Loucy (cell line): ENCODE measurements at regions not wholly inside any gene's neighbourhood (a gene's known extent, or its start where the extent isn't known, plus 50 kb on each side); places are given as distances from the start of the nearest gene placed in this dataset.

ENCODE experiments used
- H2AFZ ChIP-seq: fragments of 200-600 bp; sonication (generic); 2 replicates; pipeline ENCODE4 v1.6.0; 2016; ENCODE audit warnings: antibody characterized with exemption, mild to moderate bottlenecking, low read length, moderate library complexity
- H3F3A ChIP-seq: fragments of 200-600 bp; 2 replicates; pipeline ENCODE4 v1.6.0; 2016; ENCODE audit warnings: antibody characterized with exemption, low read depth, mild to moderate bottlenecking
- H3K27me3 ChIP-seq: fragments of 200-600 bp; sonication (generic); 2 replicates; pipeline ENCODE4 v1.6.1; 2014; ENCODE audit warnings: low read length, mild to moderate bottlenecking; ENCODE audit not compliant: insufficient read depth, poor library complexity, severe bottlenecking
- H3K36me3 ChIP-seq: fragments of 200-600 bp; sonication (generic); 2 replicates; pipeline ENCODE4 v1.6.1; 2016; ENCODE audit warnings: low read length; ENCODE audit not compliant: insufficient read depth
- H3K4me1 ChIP-seq: fragments of 200-600 bp; sonication (generic); 2 replicates; pipeline ENCODE4 v1.5.1; 2014; ENCODE audit warnings: low read length, mild to moderate bottlenecking; ENCODE audit not compliant: insufficient read depth, poor library complexity, severe bottlenecking
- H3K4me2 ChIP-seq: fragments of 200-600 bp; sonication (generic); 2 replicates; pipeline ENCODE4 v1.6.0; 2014; ENCODE audit warnings: antibody characterized with exemption, low read length, low read depth, mild to moderate bottlenecking; ENCODE audit not compliant: poor library complexity, severe bottlenecking
- H3K4me3 ChIP-seq: fragments of 200-600 bp; sonication (generic); 2 replicates; pipeline ENCODE4 v1.5.1; 2014; ENCODE audit warnings: low read length, mild to moderate bottlenecking, mixed read lengths; ENCODE audit not compliant: poor library complexity, severe bottlenecking
- H3K79me2 ChIP-seq: fragments of 200-600 bp; sonication (generic); 2 replicates; pipeline ENCODE4 v1.6.1; 2014; ENCODE audit warnings: low read length; ENCODE audit not compliant: insufficient read depth
- H3K9ac ChIP-seq: fragments of 200-600 bp; sonication (generic); 2 replicates; pipeline ENCODE4 v1.6.0; 2014; ENCODE audit warnings: mild to moderate bottlenecking, low read depth, low read length, moderate library complexity; ENCODE audit not compliant: poor library complexity, severe bottlenecking
- H3K9me2 ChIP-seq: fragments of 200-600 bp; sonication (generic); replicated peaks from 2 replicates; pipeline ENCODE4 v1.6.1; 2016; ENCODE audit warnings: low read depth, low read length, mixed read lengths
- H3K9me3 ChIP-seq: fragments of 200-600 bp; sonication (generic); 2 replicates; pipeline ENCODE4 v1.6.1; 2014; ENCODE audit warnings: mild to moderate bottlenecking, antibody characterized with exemption, low read length, low read depth; ENCODE audit not compliant: insufficient read depth
- H4K20me1 ChIP-seq: fragments of 200-600 bp; sonication (generic); 2 replicates; pipeline ENCODE4 v1.6.0; 2014; ENCODE audit warnings: antibody characterized with exemption, low read length, mild to moderate bottlenecking; ENCODE audit not compliant: insufficient read depth, poor library complexity, severe bottlenecking
- CTCF ChIP-seq: fragments of 200-600 bp; sonication (generic); conservative IDR thresholded peaks from 2 replicates; pipeline ENCODE4 v1.5.1; 2014; ENCODE audit warnings: mild to moderate bottlenecking, antibody characterized with exemption, low read length
- EZH2phosphoT487 ChIP-seq: fragments of 200-600 bp; IDR thresholded peaks from 2 replicates; pipeline ENCODE4 v1.6.1; 2018; ENCODE audit warnings: antibody characterized with exemption, mild to moderate bottlenecking, moderate library complexity, borderline replicate concordance

GRCh38 chr9:90029996-90030395 lies 425.2 kb downstream of the GADD45G start:
- Histone ChIP-seq H3K4me1 (no peaks in the 10 kb centered on the region), H3K9ac (no peak overlapping the region), H3K36me3 (no peaks in the 10 kb centered on the region), H2AFZ (no peak overlapping the region), H3F3A (no peaks in the 10 kb centered on the region), H3K4me3 (no peak overlapping the region), H3K79me2 (no peaks in the 10 kb centered on the region), H4K20me1 (no peaks in the 10 kb centered on the region), H3K27me3 (no peaks in the 10 kb centered on the region), H3K9me2 (no peaks in the 10 kb centered on the region), H3K9me3 (no peaks in the 10 kb centered on the region), H3K4me2 (no peak overlapping the region)
- TF ChIP-seq EZH2phosphoT487 (no peak), CTCF (no peak)

DNA sequence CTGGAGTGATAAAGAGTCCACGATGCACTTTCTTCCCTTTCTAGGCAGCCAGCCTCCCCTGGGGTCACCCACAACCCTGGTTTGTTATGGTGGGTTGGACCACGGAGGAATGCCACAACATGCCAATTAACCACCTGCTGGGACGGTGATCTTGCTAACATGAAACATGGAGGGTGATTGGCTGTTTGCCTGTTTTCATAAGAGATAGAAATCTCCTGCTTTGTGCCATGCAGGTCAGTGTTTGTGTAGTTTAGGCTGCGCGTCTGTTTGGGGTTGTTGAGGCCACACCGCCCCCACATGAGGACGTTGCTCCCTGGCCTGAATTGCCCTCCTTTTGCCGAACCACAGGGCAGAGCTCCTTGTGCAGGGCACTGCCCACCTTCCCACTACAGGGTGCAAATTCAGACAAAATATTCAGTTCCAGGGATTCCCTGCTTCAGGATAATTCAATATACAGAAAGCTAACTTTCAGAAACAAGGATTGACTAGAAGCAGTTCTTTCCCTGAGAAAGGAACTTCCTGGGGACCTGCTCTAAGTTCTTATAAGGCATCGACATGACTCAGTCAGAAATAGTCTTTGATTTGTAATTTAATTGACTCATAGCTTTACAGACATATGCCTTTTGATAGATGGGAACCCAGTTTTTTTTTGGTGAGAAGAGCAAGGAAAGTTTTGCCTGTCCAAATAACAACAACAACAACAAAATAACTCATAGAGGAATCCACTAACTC lies 427.6 kb downstream of the GADD45G start:
- Histone ChIP-seq H3K4me3 (no peak overlapping the region), H3K9me2 (no peaks in the 10 kb centered on the region), H2AFZ (no peak overlapping the region), H3K27me3 (no peaks in the 10 kb centered on the region), H3K4me1 (no peaks in the 10 kb centered on the region), H3K4me2 (no peak overlapping the region), H3F3A (no peaks in the 10 kb centered on the region), H3K36me3 (no peaks in the 10 kb centered on the region), H3K79me2 (no peaks in the 10 kb centered on the region), H4K20me1 (no peaks in the 10 kb centered on the region), H3K9me3 (no peaks in the 10 kb centered on the region), H3K9ac (no peak overlapping the region)
- TF ChIP-seq EZH2phosphoT487 (no peak), CTCF (no peak)

DNA sequence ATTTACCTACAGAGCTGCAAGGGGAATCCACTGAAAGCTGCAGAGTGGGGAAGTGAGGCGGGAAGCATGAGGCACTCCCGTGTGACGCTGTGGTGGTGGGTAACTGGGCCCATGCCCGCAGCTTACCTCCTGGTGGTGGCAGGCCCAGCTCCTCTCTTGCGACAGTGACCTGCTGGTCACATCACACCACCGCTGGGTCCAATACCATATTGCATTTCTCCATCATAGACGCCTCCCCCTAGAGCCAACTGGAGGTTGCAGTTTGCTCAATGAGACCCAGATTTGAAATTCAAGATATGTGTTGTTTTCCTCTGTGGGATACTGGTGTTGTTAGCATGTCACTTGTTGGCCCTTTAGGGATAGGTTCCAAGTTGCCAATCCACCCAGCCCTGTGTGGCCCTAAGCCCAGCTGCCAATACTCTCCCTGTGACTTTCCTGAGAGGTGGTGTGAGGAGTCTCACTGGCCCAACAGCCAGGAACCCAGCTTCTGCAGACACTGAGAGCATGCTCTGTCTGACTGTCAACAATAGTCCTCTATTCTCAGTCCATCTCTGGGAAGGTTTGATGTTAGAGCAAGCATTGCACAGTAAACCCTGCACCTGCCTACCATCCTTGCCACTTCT lies 428.3 kb downstream of the GADD45G start:
- Histone ChIP-seq H4K20me1 (no peaks in the 10 kb centered on the region), H3K4me1 (no peaks in the 10 kb centered on the region), H3K36me3 (no peaks in the 10 kb centered on the region), H3K27me3 (no peaks in the 10 kb centered on the region), H3K79me2 (no peaks in the 10 kb centered on the region), H3K9me3 (no peaks in the 10 kb centered on the region), H2AFZ (no peak overlapping the region), H3K4me2 (no peak overlapping the region), H3K9ac (no peak overlapping the region), H3F3A (no peaks in the 10 kb centered on the region), H3K9me2 (no peaks in the 10 kb centered on the region), H3K4me3 (no peak overlapping the region)
- no peak for TF ChIP-seq CTCF
- no peak for TF ChIP-seq EZH2phosphoT487
